ENCODE measurements at regions not wholly inside any gene's neighbourhood (a gene's known extent, or its start where the extent isn't known, plus 50 kb on each side); places are given as distances from the start of the nearest gene placed in this dataset.

DNA sequence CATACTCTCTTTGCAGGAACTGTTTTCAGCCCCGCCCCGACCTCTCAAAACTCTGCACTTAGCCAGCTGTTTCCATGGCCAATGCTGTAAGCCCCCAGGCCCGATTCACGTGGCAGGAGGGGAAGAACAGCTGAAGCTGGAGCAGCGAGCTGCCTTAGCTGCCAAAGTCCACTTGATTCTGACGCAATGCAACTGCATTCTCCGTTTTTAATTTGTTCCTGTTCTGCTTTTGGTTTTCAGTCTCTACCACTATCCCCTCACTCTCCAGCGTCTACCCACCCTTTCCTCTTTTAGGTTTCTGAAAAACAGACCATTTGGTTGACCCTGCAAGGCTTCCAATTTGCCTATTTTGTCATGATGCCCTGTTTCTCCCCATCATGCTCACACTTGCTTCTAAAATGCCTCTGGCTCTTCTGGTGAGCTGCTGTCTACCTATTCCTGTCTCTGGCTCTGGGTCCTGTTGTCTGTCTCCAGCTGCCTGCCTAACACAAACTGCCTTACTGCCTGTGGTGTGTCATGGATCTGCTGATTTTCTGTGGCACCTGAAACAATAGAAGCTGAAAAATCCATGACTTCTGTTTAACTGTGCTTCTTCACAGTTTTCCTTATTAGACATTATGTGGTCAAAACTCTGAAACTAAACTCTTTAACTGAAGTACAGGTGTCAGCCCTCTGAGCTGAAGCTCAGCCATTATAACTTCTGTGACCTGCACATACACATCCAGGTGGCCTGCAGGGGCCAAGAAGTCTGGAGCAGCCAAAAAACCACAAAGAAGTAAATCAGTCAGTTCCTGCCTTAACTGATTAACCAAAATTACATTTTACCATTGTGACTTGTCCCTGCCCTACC is 160.5 kb upstream of the AGTR2 start:
- ATAC-seq (peak; percentile 78), DNase-seq (peak in 3 of 4 donors; percentile 27 to 64 (median 47))
- no peaks in the 10 kb centered on the region for H3K9me3 ChIP-seq
- no peaks in the 10 kb centered on the region for H3K4me1 ChIP-seq
- H3K36me3 ChIP-seq, result no peaks in the 10 kb centered on the region
- H3K4me3 ChIP-seq, result no peak overlapping the region
- intact Hi-C loops (cut with DNase I), result no loop called here
- H3K27me3 ChIP-seq, result peaks cover 0 to 8% of the 10 kb centered on the region in 2 donors
- TF ChIP-seq, protein P1, sequence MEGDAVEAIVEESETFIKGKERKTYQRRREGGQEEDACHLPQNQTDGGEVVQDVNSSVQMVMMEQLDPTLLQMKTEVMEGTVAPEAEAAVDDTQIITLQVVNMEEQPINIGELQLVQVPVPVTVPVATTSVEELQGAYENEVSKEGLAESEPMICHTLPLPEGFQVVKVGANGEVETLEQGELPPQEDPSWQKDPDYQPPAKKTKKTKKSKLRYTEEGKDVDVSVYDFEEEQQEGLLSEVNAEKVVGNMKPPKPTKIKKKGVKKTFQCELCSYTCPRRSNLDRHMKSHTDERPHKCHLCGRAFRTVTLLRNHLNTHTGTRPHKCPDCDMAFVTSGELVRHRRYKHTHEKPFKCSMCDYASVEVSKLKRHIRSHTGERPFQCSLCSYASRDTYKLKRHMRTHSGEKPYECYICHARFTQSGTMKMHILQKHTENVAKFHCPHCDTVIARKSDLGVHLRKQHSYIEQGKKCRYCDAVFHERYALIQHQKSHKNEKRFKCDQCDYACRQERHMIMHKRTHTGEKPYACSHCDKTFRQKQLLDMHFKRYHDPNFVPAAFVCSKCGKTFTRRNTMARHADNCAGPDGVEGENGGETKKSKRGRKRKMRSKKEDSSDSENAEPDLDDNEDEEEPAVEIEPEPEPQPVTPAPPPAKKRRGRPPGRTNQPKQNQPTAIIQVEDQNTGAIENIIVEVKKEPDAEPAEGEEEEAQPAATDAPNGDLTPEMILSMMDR (IDR thresholded peaks at IDR 0.05), result no peak
- peak overlapping the region; percentile 28 to 59 for H3K27ac ChIP-seq

DNA sequence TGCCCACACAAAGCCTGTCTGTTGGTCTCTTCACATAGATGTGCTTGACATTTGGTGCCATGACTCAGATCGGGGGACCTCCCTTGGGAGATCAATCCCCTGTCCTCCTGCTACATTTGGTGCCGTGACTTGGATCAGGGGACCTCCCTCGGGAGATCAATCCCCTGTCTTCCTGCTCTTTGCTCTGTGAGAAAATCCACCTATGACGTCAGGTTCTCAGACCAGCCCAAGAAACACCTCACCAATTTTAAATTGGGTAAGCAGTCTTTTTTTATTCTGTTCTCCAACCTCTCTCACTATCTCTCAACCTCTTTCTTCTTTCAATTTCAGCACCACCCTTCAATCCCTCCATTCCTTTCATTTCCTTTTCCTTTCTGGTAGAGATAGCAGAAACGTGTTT is 159.6 kb upstream of the AGTR2 start:
- Histone ChIP-seq H3K4me1 (no peaks in the 10 kb centered on the region), H3K4me3 (no peak overlapping the region), H3K27me3 (peaks cover 0 to 7% of the 10 kb centered on the region in 2 donors), H3K9me3 (no peaks in the 10 kb centered on the region), H3K36me3 (no peaks in the 10 kb centered on the region), H3K27ac (no peak overlapping the region)
- TF ChIP-seq, protein P1 (IDR thresholded peaks at IDR 0.05), result no peak
- DNase-seq (no peak), ATAC-seq (no peak)
- intact Hi-C loops (cut with DNase I), result no loop called here

DNA sequence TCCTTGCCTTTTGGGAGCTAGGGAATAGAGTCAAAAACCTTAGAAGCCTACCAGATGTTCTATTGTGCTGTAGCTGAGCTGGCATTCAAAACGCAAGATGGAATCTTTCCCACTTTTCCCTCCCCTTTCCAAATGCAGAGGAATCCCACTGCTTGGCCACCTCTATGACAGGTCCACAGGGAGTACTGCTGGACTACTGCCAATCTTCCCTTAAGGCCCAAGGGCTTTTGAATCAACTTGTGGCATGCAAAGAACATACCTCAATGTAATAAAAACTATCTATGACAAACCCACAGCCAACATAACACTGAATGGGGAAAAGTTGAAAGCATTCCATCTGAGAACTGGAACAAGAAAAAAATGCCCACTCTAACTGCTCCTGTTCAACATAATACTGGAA is 139.2 kb upstream of the AGTR2 start:
- Histone ChIP-seq H3K36me3 (no peaks in the 10 kb centered on the region), H3K27ac (no peak overlapping the region), H3K9me3 (peaks cover 0 to 2% of the 10 kb centered on the region in 2 donors), H3K27me3 (no peaks in the 10 kb centered on the region), H3K4me3 (no peak overlapping the region), H3K4me1 (no peaks in the 10 kb centered on the region)
- no peak for ATAC-seq
- TF ChIP-seq, protein P1 (IDR thresholded peaks at IDR 0.05), result no peak
- intact Hi-C loops (cut with DNase I), result no loop called here
- no peak for DNase-seq
